Activated T-cell treated with anti-CD3 and anti-CD28 coated beads, Interleukin-2, amount 50 U/mL, for 48 hours (primary cell): ENCODE measurements at regions not wholly inside any gene's neighbourhood (a gene's known extent, or its start where the extent isn't known, plus 50 kb on each side); places are given as distances from the start of the nearest gene placed in this dataset.
A peak's percentile ranks its signal among the peaks of the same experiment; 100 is the strongest.
"Not testable (repeated sequence)": the region's sequence is repeated elsewhere in the genome, so short reads cannot be mapped to it uniquely, and the experiment has no call there.

Source experiments
- DNase-seq, 2 experiments: peaks; one replicate each; pipeline ENCODE4 v3.0.0-alpha.2; 2020

DNA sequence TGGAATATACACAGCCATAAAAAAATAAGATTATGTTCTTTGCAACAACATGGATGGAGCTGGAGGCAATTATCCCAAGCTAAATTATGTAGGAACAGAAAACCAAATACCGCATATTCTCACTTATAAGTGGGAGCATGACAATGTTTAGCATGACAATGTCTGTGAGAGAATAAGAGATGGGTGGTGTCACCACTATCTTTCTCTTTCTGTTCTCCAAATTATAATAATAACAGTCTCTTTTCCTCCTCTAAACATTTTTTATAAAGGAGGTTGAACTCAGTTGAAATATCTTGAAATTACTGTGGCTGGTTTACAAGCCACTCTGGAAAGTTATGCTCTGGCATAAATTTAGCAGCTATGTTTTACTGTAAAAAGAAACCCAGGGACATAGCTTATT, 108.4 kb upstream of the NBPF19 start:
- DNase-seq: not testable (repeated sequence)

DNA sequence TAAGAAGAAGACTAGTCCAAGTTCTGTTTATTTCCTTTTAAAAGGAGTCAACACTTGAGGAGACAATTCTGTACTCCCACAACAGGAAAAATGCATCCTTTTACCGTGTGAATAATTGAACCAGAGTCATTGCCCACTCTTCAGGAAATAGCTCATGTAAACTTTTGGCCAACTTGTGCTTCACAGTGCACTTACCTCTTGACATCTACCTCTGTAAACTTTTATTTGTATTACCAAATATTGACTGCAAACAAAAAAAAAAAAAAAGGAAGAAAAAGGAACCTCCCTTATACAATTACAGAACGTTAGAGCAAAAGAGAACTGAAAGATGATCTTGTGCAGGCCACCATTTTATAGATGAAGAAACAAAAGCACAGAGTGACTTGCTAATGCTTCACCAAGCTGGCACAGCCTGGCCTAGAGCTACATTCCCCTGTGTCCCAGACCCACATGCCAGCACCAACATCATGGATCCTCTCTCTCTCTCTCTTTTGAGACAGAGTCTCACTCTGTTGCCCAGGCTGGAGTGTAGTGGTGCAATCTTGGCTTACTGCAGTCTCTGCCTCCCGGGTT, 107.3 kb upstream of the NBPF19 start:
- not testable (repeated sequence) for DNase-seq

DNA sequence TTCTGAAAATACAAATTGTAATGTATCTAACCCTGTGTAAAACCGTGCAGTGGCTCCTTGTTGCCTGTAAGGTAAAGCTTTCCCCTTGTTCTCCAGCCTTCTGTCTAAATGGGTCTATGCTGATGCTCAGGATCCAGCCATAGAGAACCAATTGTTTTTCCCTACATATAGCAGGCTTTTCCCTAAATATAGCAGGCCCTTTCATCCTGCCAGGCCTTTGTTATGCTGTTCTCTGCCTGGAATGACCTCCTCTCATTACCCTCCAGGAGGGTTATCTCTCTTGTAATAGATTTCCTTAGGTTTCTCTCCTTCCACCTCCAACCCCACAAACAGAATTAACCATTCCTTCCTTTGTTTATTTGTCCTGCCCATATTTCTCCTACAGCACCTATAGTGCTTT, 106.5 kb upstream of the NBPF19 start:
- DNase-seq: not testable (repeated sequence)

DNA sequence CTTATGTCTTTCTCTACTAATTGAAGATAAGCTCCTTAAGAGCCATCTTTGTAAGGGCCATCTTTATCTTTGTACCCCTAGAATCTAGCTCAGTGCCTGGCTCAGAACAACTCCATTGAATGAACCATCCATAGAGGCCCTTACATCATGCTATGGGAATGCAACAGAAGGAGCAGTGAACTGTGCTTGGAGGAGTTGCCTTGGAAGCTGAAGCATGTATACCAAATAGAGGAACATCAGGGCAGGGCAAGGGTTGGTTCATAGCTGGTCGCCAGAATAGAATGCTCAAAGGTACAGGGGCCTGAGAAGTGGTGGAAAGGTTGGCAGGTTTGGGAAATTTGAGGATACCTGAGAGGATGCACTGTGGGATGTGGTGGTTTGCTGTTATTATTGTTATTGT, 105.8 kb upstream of the NBPF19 start:
- not testable (repeated sequence) for DNase-seq

DNA sequence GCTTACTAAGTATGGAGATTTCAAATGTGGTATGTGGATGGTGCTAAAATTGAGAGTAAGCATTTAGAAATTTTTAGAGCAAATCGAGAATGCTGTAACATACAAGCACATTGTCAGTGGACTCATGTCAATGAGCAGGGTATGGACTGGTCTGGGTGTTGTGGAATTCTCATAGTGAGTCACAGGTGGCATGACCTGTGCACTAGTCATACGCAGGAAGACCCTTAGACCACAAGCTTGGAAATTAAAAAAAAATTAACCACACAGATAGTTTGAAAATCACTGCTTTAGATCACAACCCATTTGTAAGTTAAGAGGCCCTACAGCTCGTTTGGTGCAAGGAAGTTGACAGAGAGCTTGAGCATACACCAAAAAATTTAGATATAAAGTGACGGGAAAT, 102.9 kb upstream of the NBPF19 start:
- not testable (repeated sequence) for DNase-seq

DNA sequence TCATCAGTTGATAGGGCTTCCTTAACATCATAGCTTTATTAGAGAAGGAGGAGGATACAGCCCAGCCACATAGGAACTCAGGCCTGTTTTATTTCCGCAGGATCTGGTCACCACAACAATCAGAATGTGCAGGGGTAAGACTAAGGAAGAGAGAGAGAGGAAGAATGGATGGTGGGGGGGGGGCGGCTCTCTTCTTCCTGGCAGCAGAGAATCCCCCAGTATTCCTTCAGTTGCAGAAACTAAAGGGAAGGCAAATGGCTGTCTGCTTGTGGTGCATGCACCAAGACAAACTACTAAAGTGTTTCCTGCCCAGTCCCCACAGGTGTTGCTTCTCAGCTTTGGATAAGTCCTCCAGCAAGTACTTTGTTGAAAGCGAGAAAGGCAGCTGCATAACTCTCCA, 96.4 kb upstream of the NBPF19 start:
- DNase-seq: peak in 1 of 2 experiments; percentile 27

DNA sequence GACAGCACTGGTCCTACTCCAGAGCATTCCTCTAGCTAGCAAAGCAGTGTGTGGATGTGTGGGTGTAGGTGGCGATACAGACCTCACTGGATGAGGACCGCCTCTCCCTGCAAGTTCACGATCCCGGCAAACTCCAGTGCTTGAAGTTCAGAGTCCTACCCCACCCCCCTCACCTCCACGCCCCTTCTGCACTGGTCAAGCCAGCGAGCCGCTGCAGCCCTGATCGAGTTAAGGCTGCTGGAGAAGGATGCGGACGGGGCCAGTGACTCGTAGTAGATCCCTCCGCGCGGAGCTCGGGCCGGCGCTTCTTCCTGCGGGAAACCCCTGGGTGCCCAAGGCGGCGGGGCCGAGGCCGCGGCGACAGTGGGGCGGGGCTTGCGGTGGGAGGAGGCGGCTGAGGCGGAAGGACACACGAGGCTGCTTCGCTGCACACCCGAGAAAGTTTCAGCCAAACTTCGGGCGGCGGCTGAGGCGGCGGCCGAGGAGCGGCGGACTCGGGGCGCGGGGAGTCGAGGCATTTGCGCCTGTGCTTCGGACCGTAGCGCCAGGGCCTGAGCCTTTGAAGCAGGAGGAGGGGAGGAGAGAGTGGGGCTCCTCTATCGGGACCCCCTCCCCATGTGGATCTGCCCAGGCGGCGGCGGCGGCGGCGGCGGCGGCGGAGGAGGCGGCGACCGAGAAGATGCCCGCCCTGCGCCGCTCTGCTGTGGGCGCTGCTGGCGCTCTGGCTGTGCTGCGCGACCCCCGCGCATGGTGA, 84.5 kb upstream of the NBPF19 start:
- DNase-seq: peak; percentile 80 to 81

DNA sequence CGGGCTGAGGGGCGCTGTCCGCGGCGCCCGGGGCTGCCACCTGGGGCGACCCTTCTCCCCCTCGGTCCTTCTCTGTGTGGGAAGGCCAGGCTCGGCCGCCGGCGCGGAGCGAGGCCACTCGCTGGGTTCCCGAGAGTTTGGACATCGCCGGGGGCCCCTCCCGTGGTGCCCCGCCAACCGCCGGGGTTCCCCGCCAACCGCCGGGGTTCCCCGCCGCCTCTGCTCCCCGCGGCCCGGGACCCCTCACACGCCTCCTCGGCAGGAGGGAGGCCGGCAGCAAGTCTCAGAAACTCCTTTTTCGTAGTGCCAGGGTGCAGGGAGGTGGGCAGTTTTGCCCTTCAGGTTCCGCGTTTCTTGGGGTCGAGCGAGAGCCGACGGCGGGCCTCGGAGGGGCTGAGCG, 83.9 kb upstream of the NBPF19 start:
- DNase-seq: not testable (repeated sequence)

DNA sequence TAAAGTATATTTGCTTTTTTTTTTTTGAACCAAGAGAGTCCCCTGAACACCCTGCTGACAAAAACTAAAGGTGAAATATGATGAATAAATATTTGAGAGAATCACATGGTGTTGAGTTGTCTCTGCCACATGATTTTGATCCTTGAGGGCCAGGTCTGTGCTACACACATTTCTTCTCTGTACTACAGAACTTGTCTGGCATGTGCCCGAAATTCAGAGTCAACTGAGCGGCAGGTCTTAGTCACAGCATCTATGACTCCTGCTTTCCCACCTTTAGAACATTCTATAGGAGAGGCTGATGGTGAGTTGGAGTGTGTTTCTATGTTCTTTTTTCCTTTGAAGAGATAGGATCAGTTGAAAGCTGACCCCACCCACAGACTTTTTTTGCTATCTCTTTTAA, 79.0 kb upstream of the NBPF19 start:
- peak in 1 of 2 experiments; percentile 50 for DNase-seq

DNA sequence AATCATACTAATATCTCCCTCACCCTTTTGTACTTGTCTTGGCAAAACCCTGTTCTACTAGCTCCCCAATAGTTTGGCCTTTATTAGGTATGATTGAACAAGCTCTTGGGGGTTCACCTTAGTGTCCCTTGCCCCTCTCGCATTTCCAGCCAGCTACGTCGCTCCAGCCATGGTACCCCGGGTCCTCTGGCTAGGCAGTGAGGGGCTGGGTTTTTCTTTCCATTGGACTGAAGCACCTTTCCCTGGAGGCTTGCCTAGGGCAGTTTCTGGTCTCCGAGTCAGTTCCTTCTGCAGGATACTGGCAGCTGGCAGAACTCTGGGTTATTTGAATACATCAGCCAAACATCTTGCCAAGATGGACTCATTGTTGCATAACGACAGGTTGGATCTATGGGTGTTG, 76.3 kb upstream of the NBPF19 start:
- not testable (repeated sequence) for DNase-seq

DNA sequence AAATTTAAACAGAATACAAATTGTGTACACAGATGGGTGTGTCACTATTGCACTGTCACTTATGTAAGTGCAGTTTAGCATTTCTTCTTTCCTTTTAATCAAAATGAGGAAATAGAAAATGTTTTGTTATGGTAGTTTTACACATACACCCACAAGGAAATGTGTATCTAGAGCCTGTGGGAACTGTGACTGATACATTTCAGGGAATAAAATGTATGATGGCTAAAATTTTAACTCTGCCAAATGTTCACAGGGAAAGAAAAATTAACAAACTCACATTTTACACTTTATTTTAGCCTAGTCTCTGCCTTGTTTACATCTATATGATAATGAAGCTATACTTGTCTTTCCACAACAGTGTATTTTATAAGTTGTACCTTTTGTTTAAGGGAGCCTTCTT, 66.4 kb upstream of the NBPF19 start:
- DNase-seq: not testable (repeated sequence)

DNA sequence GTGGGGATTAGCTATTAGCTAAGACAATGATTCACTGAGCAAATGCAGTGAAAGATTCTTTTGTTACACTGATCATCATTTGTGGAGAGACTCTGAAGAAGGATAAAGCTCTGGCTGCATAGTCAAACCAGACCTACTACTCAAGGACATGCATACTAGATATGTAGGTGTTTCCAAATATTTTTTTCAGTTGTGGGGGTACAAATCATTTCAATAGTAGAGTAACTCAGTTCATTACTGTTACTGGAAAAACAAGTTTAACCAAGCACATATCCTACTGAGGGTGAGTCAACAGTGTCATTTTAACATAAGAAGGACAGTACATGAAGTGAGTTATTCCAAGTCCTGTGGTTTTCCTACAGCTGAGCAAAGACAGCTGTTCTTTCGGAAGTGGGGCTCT, 59.5 kb upstream of the NBPF19 start:
- DNase-seq: not testable (repeated sequence)

DNA sequence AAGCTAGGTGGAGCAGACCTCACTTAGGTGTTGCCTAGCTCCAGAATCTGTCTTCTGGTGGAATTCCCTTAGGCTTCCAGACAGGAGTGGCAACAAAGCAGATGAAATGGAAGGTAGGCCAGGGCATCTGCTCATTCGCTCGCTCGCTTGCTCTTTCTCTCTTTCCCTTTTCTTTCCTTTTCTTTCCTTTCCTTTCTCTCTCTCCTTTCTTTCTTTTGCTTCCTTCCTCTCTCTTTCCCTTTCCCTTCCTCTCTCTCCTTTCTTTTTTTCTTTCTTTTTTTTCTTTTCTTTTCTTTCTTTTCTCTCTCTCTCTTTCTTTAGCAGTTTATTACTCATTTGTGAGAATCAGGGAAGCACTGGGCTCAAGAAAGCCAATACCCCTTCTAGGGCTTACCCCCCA, 56.1 kb upstream of the NBPF19 start:
- not testable (repeated sequence) for DNase-seq

DNA sequence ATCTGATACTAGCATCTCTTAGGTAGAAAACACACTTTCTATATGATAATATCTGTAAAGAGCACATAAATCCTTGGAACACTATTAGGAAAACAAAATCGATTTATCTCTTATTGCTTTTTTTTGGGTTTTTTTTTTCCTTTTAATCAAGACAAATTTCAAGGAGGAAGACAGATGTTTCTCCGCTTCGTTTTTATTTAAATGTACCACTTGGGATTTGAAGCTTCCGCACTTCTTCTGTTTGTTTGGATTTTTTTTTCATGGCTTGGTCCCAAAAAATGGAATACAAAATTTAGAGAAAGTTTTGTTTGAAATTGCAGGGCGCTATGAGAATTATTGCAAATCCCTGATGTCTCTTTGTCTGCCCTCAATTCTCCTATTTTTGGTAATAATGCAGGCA, 51.7 kb upstream of the NBPF19 start:
- not testable (repeated sequence) for DNase-seq
